K562 (cell line): ENCODE measurements at regions not wholly inside any gene's neighbourhood (a gene's known extent, or its start where the extent isn't known, plus 50 kb on each side); places are given as distances from the start of the nearest gene placed in this dataset.

Experiments
- JUND ChIP-seq, 2 experiments: IDR thresholded peaks; 2 replicates in 1 of 2; 3 replicates in 1 of 2; pipeline ENCODE4 v1.6.1; 2011; ENCODE audit warnings: borderline replicate concordance in 2 of 2, low read depth in 2 of 2, low read length in 2 of 2, improper control_type of control experiment in 1 of 2, missing biosample characterization in 1 of 2, missing genetic modification characterization in 1 of 2, missing genetic modification reagents in 1 of 2
- ZSCAN29 ChIP-seq: fragments of 450-650 bp; IDR thresholded peaks from 2 replicates; pipeline ENCODE4 v1.6.1; 2017

DNA sequence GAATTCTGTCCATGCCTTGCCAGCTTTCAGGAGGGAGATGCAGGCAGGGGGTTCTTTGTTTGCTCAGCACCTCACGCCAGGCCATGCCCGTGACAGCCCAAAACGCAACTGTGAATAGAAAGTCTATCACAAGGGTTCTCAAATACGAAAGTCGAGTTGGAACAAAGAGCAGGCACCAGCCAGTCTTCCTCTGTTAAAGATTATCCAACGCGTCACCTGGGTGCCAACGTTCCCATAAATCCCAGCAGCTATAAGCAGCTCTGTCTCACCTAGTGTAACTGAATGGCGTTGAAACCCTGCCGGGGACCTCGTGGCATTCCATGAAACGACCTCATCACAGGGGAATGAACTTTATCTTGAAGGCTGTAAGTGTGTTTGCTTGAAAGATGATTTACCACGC is 84.8 kb upstream of the GATA6 start:
- TF ChIP-seq JUND (IDR thresholded peaks at IDR 0.05; ENCODE audit: borderline replicate concordance, low read depth, low read length), result no peak
- no peak for TF ChIP-seq JUND (tag; IDR thresholded peaks at IDR 0.05; ENCODE audit: borderline replicate concordance, low read depth, low read length)
- no peak for TF ChIP-seq ZSCAN29
